ENCODE measurements at regions not wholly inside any gene's neighbourhood (a gene's known extent, or its start where the extent isn't known, plus 50 kb on each side); places are given as distances from the start of the nearest gene placed in this dataset.

DNA sequence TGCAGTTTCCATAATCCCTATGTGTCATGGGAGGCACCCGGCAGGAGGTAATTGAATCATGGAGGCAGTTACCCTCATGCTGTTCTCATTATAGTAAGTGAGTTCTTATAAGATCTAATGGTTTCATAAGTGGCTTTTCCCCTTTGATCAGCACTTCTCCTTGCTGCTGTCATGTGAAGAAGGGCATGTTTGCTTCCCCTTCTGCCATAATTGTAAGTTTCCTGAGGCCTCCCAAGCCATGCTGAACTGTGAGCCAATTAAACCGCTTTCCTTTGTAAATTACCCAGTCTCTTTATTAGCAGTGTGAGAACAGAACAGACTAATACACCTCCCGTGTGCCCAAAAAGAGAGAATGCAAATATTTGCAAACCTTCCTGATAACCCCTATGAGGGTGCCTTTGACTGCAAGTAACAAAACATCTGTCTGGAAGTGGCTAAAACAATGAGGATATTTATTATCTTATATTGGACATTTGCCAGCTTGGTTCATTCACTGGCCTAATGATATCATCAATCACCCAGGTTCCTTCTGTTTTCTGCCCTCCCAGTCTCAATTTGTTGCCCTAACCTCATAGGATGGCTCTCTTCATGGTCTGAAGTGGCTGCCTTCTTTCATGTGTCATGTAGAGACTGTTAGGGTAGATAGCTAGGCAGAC is 68.7 kb downstream of the BHLHE40 start:
- no peak for TF ChIP-seq POLR2AphosphoS5 (IDR thresholded peaks at IDR 0.05; ENCODE audit: borderline replicate concordance, low read depth, low read length)
- TF ChIP-seq EZH2 (IDR thresholded peaks at IDR 0.05) = no peak
